ENCODE measurements at regions not wholly inside any gene's neighbourhood (a gene's known extent, or its start where the extent isn't known, plus 50 kb on each side); places are given as distances from the start of the nearest gene placed in this dataset.
"Not testable (repeated sequence)": the region's sequence is repeated elsewhere in the genome, so short reads cannot be mapped to it uniquely, and the experiment has no call there.

DNA sequence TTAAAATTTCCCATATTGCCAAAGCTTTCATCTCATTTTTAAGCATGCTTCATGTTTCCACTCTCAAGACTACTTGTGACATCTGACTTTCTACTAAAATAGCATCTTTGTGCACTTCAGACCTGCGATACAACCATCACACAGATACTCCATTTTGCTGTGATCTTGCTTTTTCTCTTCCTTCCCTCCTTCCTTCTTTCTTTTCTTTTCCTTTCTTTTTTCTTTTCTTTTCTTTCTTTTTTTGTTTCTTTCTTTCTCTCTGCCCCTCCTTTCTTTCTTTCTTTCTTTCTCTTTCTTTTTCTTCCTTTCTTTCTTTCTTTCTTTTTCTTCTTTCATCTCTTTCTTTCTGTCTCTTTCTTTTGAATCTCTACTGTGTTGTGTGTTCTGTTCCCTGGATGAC is 194.0 kb upstream of the KCND2 start:
- Histone ChIP-seq H3K27me3 (ENCODE audit: insufficient read depth in 3 of 3, low read length in 2 of 3) (no peaks in the 10 kb centered on the region), H3K4me3 (no peak overlapping the region), H3K36me3 (ENCODE audit: insufficient read depth in 1 of 2, low read depth in 1 of 2) (no peaks in the 10 kb centered on the region), H3K4me1 (no peaks in the 10 kb centered on the region), H3K27ac (no peak overlapping the region), H3K9me3 (no peaks in the 10 kb centered on the region)
- no peak for ATAC-seq
- intact Hi-C loops (cut with DNase I): no loop called here
- no peak for DNase-seq
- no peak for TF ChIP-seq CTCF (IDR thresholded peaks at IDR 0.05)
- WGBS, 3 donors: 74 to 80% (median 79%) methylated on average over 1 of the region's 1 CpG

DNA sequence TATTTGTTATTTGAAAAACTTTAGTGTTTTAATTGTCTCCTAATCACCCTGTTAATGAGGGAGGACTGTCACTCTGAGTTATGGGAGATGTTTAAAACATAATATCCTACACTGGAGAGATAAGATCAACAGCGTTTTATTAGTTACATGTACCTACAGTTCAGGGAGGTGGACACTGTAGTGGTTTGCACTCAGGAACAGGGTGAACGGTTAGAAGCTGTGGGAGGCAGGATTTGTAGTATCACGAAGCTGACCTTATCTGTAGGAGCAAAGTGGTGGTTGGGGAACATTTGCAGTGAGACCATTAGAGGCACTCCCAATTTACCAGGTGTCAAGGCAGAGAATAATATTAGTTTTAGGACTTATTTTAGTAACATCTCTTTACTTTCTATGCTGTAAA is 193.3 kb upstream of the KCND2 start:
- H3K4me3 ChIP-seq: no peak overlapping the region
- intact Hi-C loops (cut with DNase I): no loop called here

DNA sequence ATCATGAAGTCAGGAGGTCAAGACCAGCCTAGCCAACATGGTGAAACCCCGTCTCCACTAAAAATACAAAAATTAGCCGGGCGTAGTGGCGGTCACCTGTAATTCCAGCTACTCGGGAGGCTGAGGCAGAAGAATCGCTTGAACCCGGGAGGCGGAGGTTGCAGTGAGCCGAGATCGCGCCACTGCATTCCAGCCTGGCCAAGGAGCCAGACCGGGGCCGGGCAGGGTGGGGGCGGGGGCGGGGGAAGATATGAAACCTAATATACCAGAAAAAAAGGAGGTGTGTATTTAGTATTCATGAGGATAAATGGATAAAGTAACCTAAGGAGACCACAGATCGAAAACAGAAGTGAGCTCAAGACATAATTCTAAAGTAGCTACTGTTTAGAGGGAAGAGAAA is 186.5 kb upstream of the KCND2 start:
- H3K27me3 ChIP-seq (ENCODE audit: insufficient read depth in 3 of 3, low read length in 2 of 3); ATAC-seq; H3K27ac ChIP-seq; H3K4me3 ChIP-seq; intact Hi-C loops (cut with DNase I); H3K36me3 ChIP-seq (ENCODE audit: insufficient read depth in 1 of 2, low read depth in 1 of 2); H3K9me3 ChIP-seq; H3K4me1 ChIP-seq; DNase-seq: not testable (repeated sequence)
- 82 to 87% (median 87%) methylated on average over 16 of the region's 16 CpGs for WGBS, 3 donors

More for the DNA sequence above, 193.3 kb upstream of the KCND2 start:
- ATAC-seq (no peak), DNase-seq (no peak)
- H3K4me1 ChIP-seq: no peaks in the 10 kb centered on the region
- H3K27ac ChIP-seq: no peak overlapping the region
- no peaks in the 10 kb centered on the region for H3K27me3 ChIP-seq (ENCODE audit: insufficient read depth in 3 of 3, low read length in 2 of 3)
- no peak for TF ChIP-seq CTCF (IDR thresholded peaks at IDR 0.05)
- WGBS, 3 donors: 60 to 64% (median 62%) methylated on average over 3 of the region's 3 CpGs
- no peaks in the 10 kb centered on the region for H3K36me3 ChIP-seq (ENCODE audit: insufficient read depth in 1 of 2, low read depth in 1 of 2)
- H3K9me3 ChIP-seq: no peaks in the 10 kb centered on the region

DNA sequence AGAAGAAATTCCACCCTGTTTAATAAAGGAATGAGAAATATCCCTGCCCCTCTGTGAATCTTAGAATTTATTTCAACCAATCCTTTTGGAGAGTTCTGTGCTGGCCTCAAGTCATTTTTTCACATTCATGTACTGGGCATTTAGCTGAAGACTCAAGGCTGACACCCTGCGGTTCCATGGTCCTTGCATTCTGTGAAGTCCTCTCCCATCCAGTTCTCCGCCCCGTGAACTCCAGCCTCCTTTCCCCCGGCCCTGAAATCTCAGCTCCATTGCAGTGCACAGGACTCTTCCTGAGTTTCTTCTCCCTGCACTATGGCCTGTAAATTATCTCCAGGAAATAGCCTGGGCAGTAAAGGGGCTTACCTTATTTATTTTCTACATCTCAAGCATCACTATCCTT is 183.0 kb upstream of the KCND2 start:
- no peaks in the 10 kb centered on the region for H3K36me3 ChIP-seq (ENCODE audit: insufficient read depth in 1 of 2, low read depth in 1 of 2)
- ATAC-seq (no peak), DNase-seq (no peak)
- no peak overlapping the region for H3K4me3 ChIP-seq
- no peak for TF ChIP-seq CTCF (IDR thresholded peaks at IDR 0.05)
- WGBS, 3 donors: 65 to 79% (median 71%) methylated on average over 4 of the region's 4 CpGs
- H3K27me3 ChIP-seq (ENCODE audit: insufficient read depth in 3 of 3, low read length in 2 of 3): no peaks in the 10 kb centered on the region
- intact Hi-C loops (cut with DNase I): no loop called here
- no peaks in the 10 kb centered on the region for H3K4me1 ChIP-seq
- no peaks in the 10 kb centered on the region for H3K9me3 ChIP-seq
- H3K27ac ChIP-seq: no peak overlapping the region

DNA sequence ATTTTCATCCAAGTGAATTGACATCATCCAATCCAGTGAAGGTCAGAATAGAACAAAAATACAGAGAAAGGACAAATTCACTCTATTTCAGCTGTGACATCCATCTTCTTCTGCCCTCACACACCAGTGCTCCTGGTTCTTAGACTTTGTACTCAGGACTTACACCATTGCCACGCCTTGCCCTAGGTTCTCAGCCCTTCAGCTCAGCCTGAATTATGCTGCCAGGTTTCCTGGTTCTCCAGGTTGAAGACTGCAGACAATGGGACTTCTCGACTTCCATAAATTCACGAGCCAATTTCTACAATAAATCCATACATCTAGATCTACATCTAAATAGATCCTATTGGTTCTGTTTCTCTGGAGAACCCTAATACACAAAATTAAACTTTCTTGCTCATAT is 181.2 kb upstream of the KCND2 start:
- no peak for DNase-seq
- H3K36me3 ChIP-seq (ENCODE audit: insufficient read depth in 1 of 2, low read depth in 1 of 2): no peaks in the 10 kb centered on the region
- no peak for TF ChIP-seq CTCF (IDR thresholded peaks at IDR 0.05)
- no peak for ATAC-seq
- H3K27ac ChIP-seq: no peak overlapping the region
- intact Hi-C loops (cut with DNase I): no loop called here
- H3K27me3 ChIP-seq (ENCODE audit: insufficient read depth in 3 of 3, low read length in 2 of 3): no peaks in the 10 kb centered on the region
- H3K4me3 ChIP-seq: no peak overlapping the region
- H3K9me3 ChIP-seq: no peaks in the 10 kb centered on the region
- no peaks in the 10 kb centered on the region for H3K4me1 ChIP-seq
- WGBS, 3 donors: 73 to 87% (median 77%) methylated on average over 3 of the region's 3 CpGs
